ENCODE measurements at regions not wholly inside any gene's neighbourhood (a gene's known extent, or its start where the extent isn't known, plus 50 kb on each side); places are given as distances from the start of the nearest gene placed in this dataset.

DNA sequence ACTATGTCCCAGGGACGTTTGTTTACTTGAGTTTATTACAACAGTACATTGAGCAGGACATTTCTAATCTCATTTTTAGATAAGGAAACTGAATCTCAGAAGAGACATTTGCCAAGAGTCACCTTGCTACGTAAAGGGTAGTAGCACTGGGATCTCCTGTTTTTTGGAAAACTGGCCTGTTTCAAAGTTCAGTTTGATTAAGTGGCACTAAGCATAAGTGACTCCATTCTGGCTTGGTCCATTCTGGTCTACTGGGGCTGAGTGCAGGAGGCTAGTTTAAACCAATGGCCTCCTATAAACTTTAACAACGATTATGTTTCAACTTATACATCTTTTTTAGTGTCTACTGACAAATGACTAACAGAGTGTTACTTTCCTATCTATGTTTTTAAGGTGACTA, 382.5 kb downstream of the ANKRD50 start:
- TF ChIP-seq, protein P1, sequence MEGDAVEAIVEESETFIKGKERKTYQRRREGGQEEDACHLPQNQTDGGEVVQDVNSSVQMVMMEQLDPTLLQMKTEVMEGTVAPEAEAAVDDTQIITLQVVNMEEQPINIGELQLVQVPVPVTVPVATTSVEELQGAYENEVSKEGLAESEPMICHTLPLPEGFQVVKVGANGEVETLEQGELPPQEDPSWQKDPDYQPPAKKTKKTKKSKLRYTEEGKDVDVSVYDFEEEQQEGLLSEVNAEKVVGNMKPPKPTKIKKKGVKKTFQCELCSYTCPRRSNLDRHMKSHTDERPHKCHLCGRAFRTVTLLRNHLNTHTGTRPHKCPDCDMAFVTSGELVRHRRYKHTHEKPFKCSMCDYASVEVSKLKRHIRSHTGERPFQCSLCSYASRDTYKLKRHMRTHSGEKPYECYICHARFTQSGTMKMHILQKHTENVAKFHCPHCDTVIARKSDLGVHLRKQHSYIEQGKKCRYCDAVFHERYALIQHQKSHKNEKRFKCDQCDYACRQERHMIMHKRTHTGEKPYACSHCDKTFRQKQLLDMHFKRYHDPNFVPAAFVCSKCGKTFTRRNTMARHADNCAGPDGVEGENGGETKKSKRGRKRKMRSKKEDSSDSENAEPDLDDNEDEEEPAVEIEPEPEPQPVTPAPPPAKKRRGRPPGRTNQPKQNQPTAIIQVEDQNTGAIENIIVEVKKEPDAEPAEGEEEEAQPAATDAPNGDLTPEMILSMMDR (IDR thresholded peaks at IDR 0.05) = no peak
- no peak for TF ChIP-seq EZH2 (IDR thresholded peaks at IDR 0.05; ENCODE audit: borderline replicate concordance, insufficient read depth, low read depth, low read length, poor library complexity, severe bottlenecking)

Data from B cell (primary cell).